Small intestine (tissue), 7 donors: ENCODE measurements at regions not wholly inside any gene's neighbourhood (a gene's known extent, or its start where the extent isn't known, plus 50 kb on each side); places are given as distances from the start of the nearest gene placed in this dataset.

Experiments
- DNase-seq, 2 donors: peaks; one replicate each; pipeline versions ENCODE4 v3.0.0 to v3.0.0-alpha.2; 2013
- FAIRE-seq: peaks from 2 replicates; lab custom pipeline; 2012; peaks lifted over from hg19 to GRCh38; lab: Jason Lieb, UNC
- H3K27ac ChIP-seq, 3 donors: one replicate each; pipeline ENCODE4 v1.5.1; 2013; ENCODE audit warnings: low read length in 2 of 3, mild to moderate bottlenecking in 2 of 3, control low read depth in 1 of 3, inconsistent platforms in 1 of 3, low read depth in 1 of 3, moderate library complexity in 1 of 3
- H3K27me3 ChIP-seq, 3 donors: one replicate each; pipeline ENCODE4 v1.6.1; 2013; ENCODE audit warnings: low read length in 3 of 3, inconsistent platforms in 1 of 3; ENCODE audit not compliant: control insufficient read depth in 3 of 3, insufficient read depth in 3 of 3
- H3K36me3 ChIP-seq, 3 donors: one replicate each; pipeline ENCODE4 v1.6.1; 2013; ENCODE audit warnings: low read length in 3 of 3, inconsistent platforms in 1 of 3, low read depth in 1 of 3, mild to moderate bottlenecking in 1 of 3, moderate library complexity in 1 of 3; ENCODE audit not compliant: control insufficient read depth in 3 of 3, insufficient read depth in 2 of 3
- H3K4me1 ChIP-seq, 3 donors: one replicate each; pipeline ENCODE4 v1.6.1; 2013; ENCODE audit warnings: low read length in 2 of 3, inconsistent platforms in 1 of 3, low read depth in 1 of 3, mild to moderate bottlenecking in 1 of 3, moderate library complexity in 1 of 3; ENCODE audit not compliant: control insufficient read depth in 3 of 3, insufficient read depth in 2 of 3
- H3K4me3 ChIP-seq, 3 donors: one replicate each; pipeline ENCODE4 v1.5.1; 2013; ENCODE audit warnings: low read length in 3 of 3, control low read depth in 1 of 3, inconsistent platforms in 1 of 3, low read depth in 1 of 3, mild to moderate bottlenecking in 1 of 3, moderate library complexity in 1 of 3
- H3K9me3 ChIP-seq, 2 donors: one replicate each; pipeline ENCODE4 v1.6.1; 2013; ENCODE audit warnings: low read depth in 1 of 2, low read length in 1 of 2; ENCODE audit not compliant: control insufficient read depth in 2 of 2, insufficient read depth in 1 of 2
- WGBS, 3 donors: extraction: QIAGEN DNeasy Blood & Tissue Kit; methylation state at CpG; one replicate each; pipeline ENCODE4 v1.1.7; 2013; 5-methylcytosine and 5-hydroxymethylcytosine counted together
- donor health status: healthy with polysubstance abuse.
- donor health status: control.
- donor health status: control.
- donor health status: Bipolar disorder and iron deficiency.
- donor health status: healthy.

GRCh38 chrX:720825-721224, 90.2 kb downstream of the SHOX start:
- H3K27ac ChIP-seq = no peak overlapping the region
- H3K36me3 ChIP-seq = no peaks in the 10 kb centered on the region
- FAIRE-seq (no peak), DNase-seq (no peak)
- no peaks in the 10 kb centered on the region for H3K27me3 ChIP-seq
- 74 to 77% (median 75%) methylated on average over 9 of the region's 9 CpGs for WGBS, 3 donors
- H3K4me1 ChIP-seq = no peaks in the 10 kb centered on the region
- peaks cover 0 to 23% of the 10 kb centered on the region in 2 donors for H3K9me3 ChIP-seq
- H3K4me3 ChIP-seq = no peak overlapping the region

GRCh38 chrX:720250-720649, 89.7 kb downstream of the SHOX start:
- H3K4me1 ChIP-seq = no peaks in the 10 kb centered on the region
- WGBS, 3 donors = 64 to 68% (median 65%) methylated on average over 5 of the region's 5 CpGs
- FAIRE-seq = no peak
- DNase-seq = no peak
- no peak overlapping the region for H3K4me3 ChIP-seq
- peaks cover 0 to 26% of the 10 kb centered on the region in 2 donors for H3K9me3 ChIP-seq
- no peaks in the 10 kb centered on the region for H3K36me3 ChIP-seq
- H3K27ac ChIP-seq = no peak overlapping the region
- no peaks in the 10 kb centered on the region for H3K27me3 ChIP-seq

DNA sequence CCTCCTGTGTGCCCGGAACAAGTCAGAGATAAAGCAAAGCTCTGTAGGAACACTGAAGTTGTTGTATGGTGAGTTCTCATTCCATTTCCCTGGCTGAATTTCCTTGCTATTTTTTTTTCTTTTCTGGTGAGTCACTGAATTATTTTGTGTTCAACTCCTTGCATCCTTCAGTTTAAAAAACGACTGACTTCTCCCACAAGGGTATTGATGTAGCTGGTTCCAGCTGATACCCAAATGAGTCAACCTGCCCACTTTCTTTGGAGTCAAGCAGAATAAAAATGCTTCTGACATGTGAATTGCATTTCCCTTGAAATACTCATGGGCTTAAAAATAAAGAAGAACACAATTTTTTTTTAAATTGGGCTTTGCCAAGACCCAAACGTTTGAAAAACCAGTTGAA, 85.5 kb downstream of the SHOX start:
- H3K27ac ChIP-seq = no peak overlapping the region
- peaks cover 0 to 23% of the 10 kb centered on the region in 2 donors for H3K9me3 ChIP-seq
- DNase-seq = no peak
- H3K36me3 ChIP-seq = no peaks in the 10 kb centered on the region
- H3K27me3 ChIP-seq = no peaks in the 10 kb centered on the region
- no peak for FAIRE-seq
- no peak overlapping the region for H3K4me3 ChIP-seq
- H3K4me1 ChIP-seq = no peaks in the 10 kb centered on the region
- WGBS, 3 donors = 44 to 50% (median 47%) methylated on average over 3 of the region's 3 CpGs

- 46 to 66% (median 57%) methylated on average over 6 of the region's 6 CpGs for WGBS, 3 donors
- no peaks in the 10 kb centered on the region for H3K27me3 ChIP-seq
- no peak for DNase-seq
- H3K9me3 ChIP-seq = peaks cover 0 to 26% of the 10 kb centered on the region in 2 donors
- no peak for FAIRE-seq
- H3K36me3 ChIP-seq = no peaks in the 10 kb centered on the region
- H3K4me3 ChIP-seq = no peak overlapping the region
- H3K27ac ChIP-seq = no peak overlapping the region
- no peaks in the 10 kb centered on the region for H3K4me1 ChIP-seq
Measured at GRCh38 chrX:714131-714530, 83.5 kb downstream of the SHOX start.
